Bone marrow (tissue), 2 donors: ENCODE measurements at regions not wholly inside any gene's neighbourhood (a gene's known extent, or its start where the extent isn't known, plus 50 kb on each side); places are given as distances from the start of the nearest gene placed in this dataset.
"Not testable (repeated sequence)": the region's sequence is repeated elsewhere in the genome, so short reads cannot be mapped to it uniquely, and the experiment has no call there.

ENCODE experiments used
- DNase-seq, 2 donors: peaks; one replicate each; lab custom pipeline; 2025; lab: John Stamatoyannopoulos, UW

GRCh38 chr5:3484836-3485235 is 110.8 kb upstream of the IRX1 start:
- no peak for DNase-seq

- no peak for DNase-seq
Observed at GRCh38 chr5:3481175-3481574, 114.5 kb upstream of the IRX1 start.

DNA sequence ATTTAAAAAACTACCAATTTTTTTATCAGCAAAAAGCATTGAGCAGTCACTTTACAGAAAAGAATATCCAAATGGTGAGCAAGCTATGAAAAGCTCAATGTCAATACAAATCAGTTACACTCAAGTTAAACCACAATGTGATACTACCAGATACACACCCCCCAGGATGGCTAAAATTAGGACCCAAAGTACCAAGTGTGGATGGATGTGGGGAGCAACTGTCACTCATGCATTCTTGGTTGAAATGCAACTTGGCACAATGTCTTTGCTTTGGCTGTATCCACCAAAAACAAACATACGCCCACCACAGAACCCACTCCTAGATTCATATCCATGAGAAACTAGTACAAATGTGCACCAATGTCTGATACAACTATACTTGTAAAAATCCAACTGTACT is 120.0 kb upstream of the IRX1 start:
- DNase-seq: no peak

- no peak for DNase-seq
Observed at GRCh38 chr5:3466392-3466791, 129.2 kb upstream of the IRX1 start.

DNA sequence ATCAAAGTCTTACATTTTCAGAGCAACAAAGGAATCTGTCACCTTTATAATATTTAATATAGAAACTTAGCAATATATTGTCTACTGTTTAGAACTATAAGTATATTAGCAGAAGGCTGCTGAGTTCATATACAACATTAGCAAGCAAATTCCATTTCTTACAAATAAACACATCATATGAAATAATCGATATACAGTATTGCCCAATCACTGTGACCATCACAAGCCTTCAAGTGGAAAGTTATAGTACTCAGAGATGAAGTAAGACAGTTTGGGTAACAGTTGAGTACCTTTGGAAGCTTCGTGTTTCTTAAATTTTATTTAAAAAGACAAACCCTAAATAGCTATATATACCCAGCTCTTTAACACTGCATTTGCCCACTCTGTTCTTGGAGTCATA is 135.2 kb upstream of the IRX1 start:
- DNase-seq: no peak

DNA sequence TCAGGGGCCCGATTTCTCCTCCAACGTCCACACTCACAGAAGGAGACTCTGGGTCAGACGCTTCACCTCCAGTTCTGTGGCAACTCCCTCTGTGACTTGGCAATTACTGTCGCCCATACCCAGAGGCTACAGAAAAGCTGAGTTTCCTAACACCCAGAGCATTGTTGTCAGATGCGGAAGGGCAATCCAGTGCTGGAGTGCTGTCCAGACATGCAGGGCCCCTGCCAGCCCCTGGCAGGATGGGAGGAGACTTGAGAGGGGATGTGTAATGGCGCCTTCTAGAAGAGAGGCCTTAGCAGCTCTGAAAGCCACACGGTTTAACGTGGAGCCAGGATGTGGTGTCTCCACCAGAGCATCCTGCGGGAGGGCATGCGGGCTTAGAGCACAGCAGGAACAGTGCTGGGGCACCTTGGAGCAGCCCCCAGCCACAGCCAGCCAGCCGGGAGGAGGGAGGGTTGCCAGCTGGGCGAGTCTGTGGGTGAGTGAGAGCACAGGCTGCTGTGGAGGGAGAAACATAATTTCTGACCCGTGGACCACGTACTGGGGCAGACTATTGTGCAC is 139.4 kb upstream of the IRX1 start:
- DNase-seq: no peak

DNA sequence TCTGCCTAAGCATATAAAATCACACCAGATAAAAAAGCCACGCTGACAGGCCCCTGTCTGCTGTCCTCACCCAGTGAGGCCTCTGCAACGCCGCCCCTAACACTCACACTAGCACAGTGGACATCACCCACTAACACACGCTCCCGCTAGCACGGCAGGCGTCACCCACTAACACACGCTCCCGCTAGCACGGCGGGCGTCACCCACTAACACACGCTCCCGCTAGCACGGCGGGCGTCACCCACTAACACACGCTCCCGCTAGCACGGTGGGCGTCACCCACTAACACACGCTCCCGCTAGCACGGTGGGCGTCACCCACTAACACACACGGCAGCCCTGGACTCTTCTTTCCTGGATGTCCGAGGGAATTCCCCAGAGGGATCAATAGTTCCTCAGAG is 141.6 kb upstream of the IRX1 start:
- not testable (repeated sequence) for DNase-seq

DNA sequence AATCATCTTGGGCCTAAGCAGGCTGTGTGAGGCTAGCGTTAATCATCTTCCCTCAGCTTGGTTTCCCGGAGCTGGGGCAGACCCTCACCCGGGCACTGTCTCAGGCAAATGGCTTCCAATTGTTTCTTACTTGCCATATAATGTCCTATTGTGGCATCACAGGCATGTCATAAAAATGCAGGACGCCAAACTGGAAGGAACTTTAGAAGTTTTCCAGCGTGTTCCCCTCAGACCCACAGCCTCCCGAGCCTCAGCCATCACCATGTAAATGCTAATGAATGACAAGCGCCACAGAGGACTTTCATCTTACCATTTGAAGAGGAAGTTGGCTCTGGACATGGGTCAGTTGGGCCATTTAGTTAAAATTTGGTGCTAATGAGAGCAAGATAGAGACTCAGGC is 143.0 kb upstream of the IRX1 start:
- DNase-seq: no peak

DNA sequence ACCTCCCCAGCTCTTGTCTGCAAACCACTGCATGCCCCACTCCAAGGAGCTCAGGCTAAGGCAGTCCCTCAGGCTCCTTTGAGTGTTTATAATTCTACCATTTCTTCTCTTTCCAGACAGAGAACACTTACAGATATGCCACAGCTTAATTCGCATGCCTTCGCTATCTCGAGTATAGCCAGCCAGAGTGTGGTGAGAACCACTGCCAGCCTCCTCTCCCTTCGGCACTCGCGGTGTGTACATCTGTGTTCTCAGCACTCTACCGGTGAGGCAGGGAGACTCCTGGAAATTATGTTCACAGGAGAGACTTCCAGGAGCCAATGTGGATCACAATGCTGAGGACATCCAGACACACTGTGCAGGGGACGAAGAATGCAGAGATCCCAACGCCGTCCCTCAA is 143.7 kb upstream of the IRX1 start:
- no peak for DNase-seq

- DNase-seq: no peak
Observed at GRCh38 chr5:3449481-3449880, 146.2 kb upstream of the IRX1 start.

- DNase-seq: no peak
Observed at GRCh38 chr5:3446410-3446809, 149.2 kb upstream of the IRX1 start.

GRCh38 chr5:3445517-3445916 is 150.1 kb upstream of the IRX1 start:
- DNase-seq: not testable (repeated sequence)

- DNase-seq: no peak
Observed at GRCh38 chr5:3432135-3432534, 163.5 kb upstream of the IRX1 start.

DNA sequence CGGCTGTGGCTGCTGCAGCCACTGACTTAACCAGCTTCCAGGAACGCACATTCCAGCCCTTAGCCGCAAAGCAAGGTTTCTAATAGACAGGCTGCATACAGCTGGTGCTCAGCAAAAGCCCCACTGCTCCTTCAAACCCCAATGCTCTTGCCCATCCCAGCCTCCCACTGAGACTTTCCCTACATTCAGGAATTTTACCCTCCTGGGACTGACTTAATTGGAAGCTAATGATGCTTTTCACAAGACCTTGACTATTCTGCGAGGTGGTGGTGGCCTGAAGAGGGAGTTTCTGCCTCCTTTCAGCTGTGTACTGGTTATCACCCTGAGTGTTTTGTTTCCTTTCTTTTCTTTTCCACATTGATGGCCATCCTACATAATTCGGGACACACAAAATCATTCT is 164.9 kb upstream of the IRX1 start:
- no peak for DNase-seq

- no peak for DNase-seq
Observed at GRCh38 chr5:3429962-3430361, 165.7 kb upstream of the IRX1 start.

DNA sequence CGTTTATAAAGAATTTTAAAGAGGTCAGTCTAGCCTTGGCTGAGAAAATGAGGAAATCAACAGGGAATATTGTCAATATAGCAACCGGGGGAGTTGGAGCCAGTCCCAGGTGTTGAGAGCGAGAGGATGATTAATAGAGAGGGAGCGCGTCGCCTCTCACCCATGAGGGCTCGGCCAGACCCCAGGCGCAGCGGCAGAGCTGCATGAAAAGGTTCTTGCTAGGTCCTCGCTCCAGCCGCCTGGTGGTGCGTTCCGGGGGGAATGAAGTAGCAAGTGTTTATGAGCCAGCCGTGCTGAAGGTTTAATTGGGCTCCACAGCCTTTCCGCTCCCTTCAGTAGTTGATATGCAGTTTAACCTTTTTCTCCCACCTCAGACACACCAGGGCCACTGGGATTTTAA is 167.3 kb upstream of the IRX1 start:
- no peak for DNase-seq

DNA sequence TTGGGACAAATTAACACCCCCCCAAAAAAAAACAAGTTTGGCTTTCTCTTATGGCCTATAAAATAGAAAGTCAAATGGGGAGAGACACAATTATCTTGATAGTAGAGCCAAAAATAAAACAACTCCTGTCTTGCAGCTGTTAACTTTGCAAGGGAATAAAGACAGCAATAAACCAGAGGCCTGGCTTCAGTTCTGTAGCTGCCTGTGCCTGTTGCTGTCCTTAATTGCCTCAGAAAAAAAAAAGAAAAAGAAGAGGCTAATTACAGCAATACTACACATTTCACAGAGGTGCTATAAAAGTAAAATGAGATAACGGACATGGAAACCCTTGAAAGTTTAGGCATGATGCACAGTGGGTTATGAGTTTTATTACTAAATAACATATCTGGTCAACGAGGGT is 170.7 kb upstream of the IRX1 start:
- no peak for DNase-seq

DNA sequence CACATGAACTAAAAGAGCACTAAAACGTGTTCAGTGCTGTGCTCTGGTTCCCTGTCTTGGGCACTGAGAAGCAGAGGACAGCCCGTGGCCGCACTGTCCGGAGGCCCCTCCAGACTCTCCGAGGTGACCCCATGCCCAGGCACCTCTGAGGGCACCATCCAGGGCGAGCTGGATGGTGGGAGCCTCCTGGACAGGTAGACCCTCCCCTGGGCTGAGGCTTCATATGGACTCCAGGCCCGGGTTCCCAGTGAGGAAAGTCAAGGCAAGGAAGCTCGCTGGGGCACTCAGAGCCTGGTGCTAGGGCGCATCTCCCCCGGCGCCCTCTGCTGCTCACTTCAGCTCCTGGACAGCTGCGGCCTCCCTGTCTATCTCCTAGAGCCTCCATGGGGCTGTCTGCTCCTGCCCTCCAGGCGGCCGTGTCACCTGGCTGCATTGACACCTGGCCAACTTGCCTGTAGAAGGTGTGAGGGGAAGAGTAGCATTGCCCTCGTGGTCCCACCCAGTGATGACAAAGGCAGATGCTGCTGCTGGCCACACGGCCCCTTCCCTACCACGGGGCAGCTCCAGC is 178.2 kb upstream of the IRX1 start:
- no peak for DNase-seq

DNA sequence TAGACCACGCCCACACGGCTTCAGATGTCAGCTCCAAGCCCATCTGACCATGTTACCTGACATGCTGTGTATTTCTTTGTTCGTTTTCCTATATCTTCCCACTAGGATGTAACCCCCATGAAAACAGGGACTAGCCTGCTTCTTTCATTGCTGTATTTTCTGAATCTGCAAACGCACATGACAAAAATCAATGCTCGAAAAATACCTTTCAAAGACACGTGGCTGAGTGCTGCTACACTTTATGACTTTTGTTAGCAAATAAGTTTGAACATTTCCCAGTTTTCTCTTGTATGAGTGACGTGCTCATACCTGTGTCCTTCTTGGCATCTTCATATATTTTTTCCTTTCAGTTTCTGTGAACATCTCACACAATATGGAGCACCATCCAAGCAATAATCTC is 181.3 kb upstream of the IRX1 start:
- no peak for DNase-seq

- no peak for DNase-seq
Observed at GRCh38 chr5:3412146-3412545, 183.5 kb upstream of the IRX1 start.

DNA sequence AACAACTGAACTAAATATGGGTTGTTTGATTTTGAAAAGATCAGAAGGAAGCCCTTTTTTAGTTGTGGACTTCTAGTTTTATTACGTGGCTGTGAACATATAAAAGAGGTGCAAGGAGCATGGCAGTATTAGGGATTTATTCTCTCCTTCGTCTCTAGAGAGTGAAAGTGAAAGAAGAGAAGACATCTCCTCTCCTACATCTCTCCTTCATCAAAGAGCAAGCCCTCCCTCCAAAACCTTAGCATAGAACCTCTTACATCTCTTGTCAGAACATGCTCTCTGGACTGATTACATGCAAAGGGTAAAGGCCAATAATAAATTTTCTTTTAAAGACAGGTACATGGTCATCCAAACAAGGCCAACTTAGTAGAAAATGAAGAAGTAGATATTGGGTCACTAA is 184.3 kb upstream of the IRX1 start:
- DNase-seq: no peak

GRCh38 chr5:3401635-3402034 is 194.0 kb upstream of the IRX1 start:
- no peak for DNase-seq

DNA sequence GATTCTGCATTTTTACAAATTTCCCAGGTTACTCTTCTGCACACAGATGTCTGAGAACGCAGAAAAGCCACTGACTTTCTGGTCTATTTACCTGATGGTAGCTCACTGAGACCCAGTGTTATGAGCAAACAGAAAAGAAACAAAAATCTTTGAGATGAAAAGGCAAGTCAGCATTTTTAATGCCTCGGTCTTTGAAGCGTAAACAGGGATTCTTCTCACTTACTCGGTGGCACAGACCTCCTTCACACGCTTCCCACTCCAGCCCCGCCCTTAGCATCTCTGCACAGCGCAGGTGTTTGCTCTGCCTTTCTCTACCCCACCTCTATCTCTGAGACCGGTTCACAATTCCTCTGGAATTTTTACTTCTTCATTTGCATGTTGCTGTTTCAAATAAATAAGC is 195.0 kb upstream of the IRX1 start:
- no peak for DNase-seq

- DNase-seq: no peak
Observed at GRCh38 chr5:3394891-3395599, 200.6 kb upstream of the IRX1 start.
